HCEC 1CT (cell line): ENCODE measurements at regions not wholly inside any gene's neighbourhood (a gene's known extent, or its start where the extent isn't known, plus 50 kb on each side); places are given as distances from the start of the nearest gene placed in this dataset.

Experiments used
- DNase-seq: peaks from one replicate; pipeline ENCODE4 v3.0.0-alpha.2; 2017

DNA sequence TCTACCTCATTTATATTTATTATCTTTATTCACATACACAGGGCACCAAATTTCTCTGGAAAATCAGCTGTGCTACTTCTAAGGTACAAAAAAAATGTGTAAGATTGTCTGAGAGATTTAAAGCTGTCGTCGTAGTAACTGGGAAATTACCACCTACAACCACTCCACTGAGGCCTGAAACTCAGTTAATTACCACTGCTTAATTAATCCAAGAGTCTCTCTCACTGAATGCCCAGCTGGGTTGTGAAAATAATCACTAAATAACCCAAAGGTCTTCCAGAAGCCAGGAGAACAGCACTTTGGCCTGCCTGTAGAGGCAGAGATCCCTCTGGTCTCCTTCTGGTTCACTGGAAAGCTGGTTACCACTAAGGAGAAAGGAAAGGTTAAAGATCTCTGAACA is 207.2 kb upstream of the TMPO start:
- DNase-seq = no peak

- DNase-seq = no peak
Measured at GRCh38 chr12:98317939-98318899, 197.2 kb upstream of the TMPO start.

DNA sequence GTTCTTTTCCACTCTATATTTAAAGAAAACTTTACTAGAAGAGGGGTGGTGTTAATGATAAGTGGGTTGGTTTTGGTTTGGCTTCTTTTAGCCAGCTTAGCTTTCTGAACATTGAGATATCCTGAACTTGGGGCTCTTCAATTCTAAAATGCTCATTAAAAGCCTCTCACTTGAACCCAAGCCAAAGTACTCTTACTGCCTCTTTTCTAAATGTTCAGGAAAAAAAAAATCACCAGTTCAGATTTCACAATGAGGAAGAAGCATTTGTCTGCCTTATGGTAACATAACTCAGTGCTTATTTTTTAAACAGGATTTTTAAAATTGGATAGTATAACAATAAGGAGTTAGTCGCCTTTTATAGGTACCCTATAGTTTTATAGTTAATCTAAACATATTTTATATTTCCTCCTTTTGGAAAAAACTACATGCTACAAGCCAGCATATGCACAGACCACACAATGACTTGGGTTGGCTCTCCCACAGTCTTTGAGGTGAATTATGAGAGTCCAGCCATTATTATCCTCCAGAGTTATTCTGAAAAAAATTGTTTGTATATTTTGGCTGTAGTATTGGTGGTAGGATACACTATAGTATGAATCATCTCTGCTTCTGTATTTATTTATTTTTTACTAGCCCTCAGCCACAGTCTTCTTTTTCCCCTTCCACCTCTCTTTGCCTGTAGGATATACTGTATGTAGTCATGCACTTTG is 195.5 kb upstream of the TMPO start:
- DNase-seq = no peak

DNA sequence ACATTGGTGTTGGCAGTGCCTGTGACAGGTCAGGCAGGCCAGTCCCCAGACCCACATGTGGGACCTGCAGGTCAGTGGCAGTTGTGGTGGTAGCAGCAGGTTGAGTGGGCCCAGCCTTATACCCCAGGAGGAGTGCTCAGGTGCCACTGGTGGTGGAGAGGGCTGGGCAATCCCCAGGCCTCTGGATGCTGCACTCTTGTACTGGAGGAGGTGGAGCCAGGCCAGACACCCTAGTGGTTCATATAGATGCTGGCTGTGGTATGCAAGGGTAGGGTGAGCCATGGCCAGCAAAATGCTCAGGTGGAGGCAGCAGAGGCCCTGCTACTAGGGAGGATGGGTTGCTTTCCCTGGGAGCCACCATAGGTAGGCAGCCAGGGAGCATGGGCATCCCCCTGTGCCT is 190.4 kb upstream of the TMPO start:
- no peak for DNase-seq

DNA sequence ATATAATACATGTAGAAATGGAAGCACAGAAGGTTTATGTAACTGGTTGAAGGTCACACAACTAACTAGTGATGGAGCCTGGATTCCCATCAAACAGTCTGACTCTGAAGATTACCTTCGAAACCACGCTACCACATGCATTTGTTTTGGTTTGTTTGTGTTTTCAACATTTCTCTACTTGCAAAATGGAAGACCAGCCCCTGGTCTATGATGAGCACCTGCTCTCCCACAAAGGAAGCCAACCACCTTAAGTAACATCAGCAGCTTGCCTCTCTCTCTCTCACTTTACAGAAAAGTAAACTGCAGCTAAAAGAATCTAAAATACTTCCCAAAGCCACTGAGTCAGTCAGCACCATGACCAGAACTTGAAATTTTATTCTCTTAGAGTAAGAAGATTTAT is 186.9 kb upstream of the TMPO start:
- DNase-seq = no peak

GRCh38 chr12:98329589-98329988 is 185.8 kb upstream of the TMPO start:
- DNase-seq = no peak

- DNase-seq = no peak
Measured at GRCh38 chr12:98332642-98333041, 182.7 kb upstream of the TMPO start.

- no peak for DNase-seq
Measured at GRCh38 chr12:98334768-98335167, 180.6 kb upstream of the TMPO start.

DNA sequence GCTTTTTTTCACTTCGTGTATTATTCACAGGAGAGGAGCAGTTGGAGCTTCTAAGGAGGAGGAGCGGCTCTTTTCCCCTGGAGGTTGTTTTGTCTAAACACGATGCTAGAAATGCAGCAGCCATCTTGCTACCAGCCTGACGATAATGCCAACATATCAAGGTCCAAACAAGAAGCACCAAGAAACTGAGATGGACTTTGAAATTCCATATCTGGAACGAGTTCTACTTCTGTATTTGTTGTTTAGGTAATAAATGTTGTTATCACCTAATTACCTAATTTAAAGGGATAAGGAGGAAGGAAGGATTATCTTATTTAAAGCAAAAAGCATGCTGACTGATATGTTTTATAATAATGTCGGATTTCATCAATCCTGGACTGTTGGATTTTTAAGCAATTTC is 174.4 kb upstream of the TMPO start:
- DNase-seq = no peak

- no peak for DNase-seq
Measured at GRCh38 chr12:98341732-98342131, 173.7 kb upstream of the TMPO start.

DNA sequence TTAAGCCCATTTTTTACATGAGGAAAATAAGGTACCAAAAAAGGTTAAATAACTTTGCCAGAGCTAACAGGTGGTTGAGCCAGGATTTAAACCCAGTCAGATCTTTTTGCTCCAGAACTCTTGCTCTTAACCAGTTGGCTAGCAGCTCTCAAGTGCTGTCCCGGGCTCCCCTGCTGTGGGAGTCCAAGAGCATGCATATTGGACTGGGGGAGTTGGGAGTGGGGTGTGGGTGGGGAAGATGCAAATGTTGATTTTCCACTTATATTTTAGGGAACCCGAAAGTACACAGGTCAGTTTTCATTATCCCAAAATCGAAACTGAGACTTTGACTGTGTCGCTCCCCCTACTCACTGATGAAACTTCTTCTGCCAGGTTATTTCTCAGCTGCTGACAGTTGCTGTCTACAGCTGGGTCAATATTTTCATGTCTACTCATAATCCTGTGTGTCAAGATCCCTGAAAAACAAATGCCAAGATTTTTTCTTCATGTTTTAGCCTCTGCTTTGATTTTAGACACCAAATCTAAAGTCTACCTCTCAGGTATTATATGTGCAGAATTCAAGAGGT is 172.3 kb upstream of the TMPO start:
- no peak for DNase-seq

DNA sequence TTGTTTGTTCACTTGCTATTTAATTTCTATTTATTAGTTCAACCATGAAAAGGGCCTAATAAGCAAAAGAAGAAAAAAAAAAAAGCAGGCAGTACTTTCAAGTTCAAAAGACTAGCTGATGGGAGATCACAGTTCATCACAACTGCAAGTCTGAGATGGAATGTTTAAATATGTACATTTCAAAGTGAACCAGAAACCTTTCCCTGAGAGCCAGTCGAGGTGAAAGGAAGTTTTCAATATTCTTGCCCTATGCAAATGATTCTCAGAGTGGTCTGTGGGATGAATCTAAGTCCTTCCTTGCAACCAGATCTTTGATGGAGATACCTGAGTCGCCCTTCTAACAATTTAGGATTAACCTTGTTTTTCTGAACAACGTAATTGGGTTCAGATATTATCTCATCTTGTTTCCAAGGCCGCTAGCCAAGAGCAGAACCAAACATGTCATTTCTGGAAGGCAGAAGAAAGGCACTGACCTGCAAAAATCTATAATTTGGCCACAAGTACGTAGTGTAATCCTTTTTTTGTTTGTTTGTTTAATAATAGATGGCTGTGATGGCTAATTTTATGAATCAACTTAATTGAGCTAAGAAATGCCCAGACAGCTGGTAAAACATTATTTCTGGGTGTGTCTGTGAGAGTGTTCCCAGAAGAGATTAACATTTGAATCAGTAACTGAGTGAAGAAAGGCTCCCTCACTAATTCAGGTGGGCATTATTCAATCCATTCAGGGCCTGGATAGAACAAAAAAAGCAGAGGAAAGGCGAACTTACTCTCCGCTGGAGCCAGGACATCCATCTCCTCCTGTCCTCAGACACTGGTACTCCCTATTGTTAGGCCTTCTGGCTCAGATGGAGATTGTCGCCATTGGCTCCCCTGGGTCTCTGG is 171.1 kb upstream of the TMPO start:
- no peak for DNase-seq

GRCh38 chr12:98345308-98345876 is 170.0 kb upstream of the TMPO start:
- no peak for DNase-seq

DNA sequence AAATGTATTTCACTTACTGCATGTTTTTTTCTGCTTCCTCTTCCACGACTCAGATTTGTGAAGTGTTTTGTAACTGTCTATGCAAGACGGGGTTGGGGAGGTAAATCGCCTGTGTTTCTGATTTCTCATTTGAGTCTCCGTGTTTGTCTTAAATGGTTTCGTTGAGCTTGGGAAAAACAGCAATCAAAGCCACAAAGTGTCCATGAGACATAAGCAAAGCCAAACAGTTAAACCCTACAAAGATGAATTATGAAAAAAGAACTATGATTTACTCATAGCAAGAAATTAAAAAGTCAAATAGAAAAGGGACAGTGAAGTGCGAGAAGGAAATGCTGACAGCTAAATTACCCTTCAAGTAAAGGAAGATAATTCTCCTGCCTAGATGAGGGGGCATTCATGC is 164.3 kb upstream of the TMPO start:
- no peak for DNase-seq

GRCh38 chr12:98351784-98352183 is 163.6 kb upstream of the TMPO start:
- DNase-seq = no peak

GRCh38 chr12:98352218-98352811 is 163.1 kb upstream of the TMPO start:
- DNase-seq = peak; percentile 75

GRCh38 chr12:98352835-98353234 is 162.6 kb upstream of the TMPO start:
- no peak for DNase-seq

- DNase-seq = no peak
Measured at GRCh38 chr12:98354520-98355035, 160.8 kb upstream of the TMPO start.

- peak; percentile 40 for DNase-seq
Measured at GRCh38 chr12:98355322-98355721, 160.1 kb upstream of the TMPO start.

DNA sequence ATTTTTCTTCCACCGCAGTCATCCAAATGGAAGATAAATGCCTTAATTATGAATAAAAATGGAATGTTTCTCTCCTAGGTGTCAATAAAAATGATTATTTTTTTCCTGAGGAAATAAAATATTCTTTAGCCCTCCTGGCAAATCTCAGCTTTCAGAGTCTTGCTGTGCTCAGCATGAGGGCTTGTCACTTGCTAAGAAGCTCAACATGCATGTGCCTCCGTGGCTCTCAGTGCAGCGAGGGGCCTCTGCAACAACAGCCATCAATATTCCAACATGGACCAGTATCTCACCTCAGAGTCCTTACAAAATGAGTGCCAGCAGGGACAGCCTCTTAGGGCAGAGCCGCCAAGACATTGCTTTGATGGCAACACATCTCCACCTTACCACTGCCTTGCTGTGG is 159.5 kb upstream of the TMPO start:
- DNase-seq = no peak

DNA sequence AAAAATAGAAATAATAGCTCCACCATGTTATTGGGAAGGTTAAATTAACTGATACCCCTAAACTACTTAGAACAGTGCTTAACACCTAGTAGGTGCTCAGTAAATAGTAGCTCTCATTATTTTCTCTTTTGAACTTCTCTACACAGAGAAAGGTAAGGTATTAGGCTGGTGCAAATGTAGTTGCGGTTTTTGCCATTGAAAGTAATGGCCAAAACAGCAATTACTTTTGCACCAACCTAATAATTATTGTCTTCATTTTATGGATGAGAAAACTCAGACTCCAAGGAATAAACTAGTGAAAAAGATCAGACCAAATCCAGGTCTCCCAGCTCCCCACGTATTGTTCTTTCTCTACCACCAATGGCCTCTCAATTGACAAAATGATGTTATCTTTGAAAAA is 157.2 kb upstream of the TMPO start:
- no peak for DNase-seq

- no peak for DNase-seq
Measured at GRCh38 chr12:98359856-98360255, 155.5 kb upstream of the TMPO start.
